HepG2 (cell line): ENCODE measurements at regions not wholly inside any gene's neighbourhood (a gene's known extent, or its start where the extent isn't known, plus 50 kb on each side); places are given as distances from the start of the nearest gene placed in this dataset.
A peak's percentile ranks its signal among the peaks of the same experiment; 100 is the strongest.

Experiments
- ATF1 ChIP-seq: IDR thresholded peaks from 2 replicates; pipeline ENCODE4 v1.6.1; 2016; ENCODE audit warnings: mild to moderate bottlenecking, control low read depth
- DBP ChIP-seq: sonication (generic); formaldehyde crosslinking; IDR thresholded peaks from 2 replicates; pipeline ENCODE4 v1.4.0; 2020; ENCODE audit warnings: missing genetic modification reagents; ENCODE audit errors: not compliant biosample characterization
- FOSL2 ChIP-seq: sonication (generic); formaldehyde crosslinking; IDR thresholded peaks from 2 replicates; pipeline ENCODE4 v1.4.0; 2020; ENCODE audit warnings: missing genetic modification reagents
- GPBP1L1 ChIP-seq: sonication (generic); formaldehyde crosslinking; IDR thresholded peaks from 2 replicates; pipeline ENCODE4 v1.5.0; 2020; ENCODE audit warnings: mild to moderate bottlenecking, missing genetic modification reagents
- GTF2F1 ChIP-seq: fragments of 150-350 bp; IDR thresholded peaks from 2 replicates; pipeline ENCODE4 v1.6.1; 2014; ENCODE audit warnings: low read length
- HMGXB3 ChIP-seq: sonication (generic); formaldehyde crosslinking; IDR thresholded peaks from 2 replicates; pipeline ENCODE4 v1.4.0; 2020; ENCODE audit warnings: missing genetic modification reagents, borderline replicate concordance
- IRF9 ChIP-seq: sonication (generic); formaldehyde crosslinking; IDR thresholded peaks from 2 replicates; pipeline ENCODE4 v1.8.0; 2022; ENCODE audit warnings: missing genetic modification reagents, mild to moderate bottlenecking, borderline replicate concordance
- MEIS1 ChIP-seq: sonication (generic); formaldehyde crosslinking; IDR thresholded peaks from 2 replicates; pipeline ENCODE4 v1.9.0; 2021; ENCODE audit warnings: mild to moderate bottlenecking, missing genetic modification reagents, moderate library complexity, borderline replicate concordance
- MTF2 ChIP-seq: sonication (generic); formaldehyde crosslinking; IDR thresholded peaks from 2 replicates; pipeline ENCODE4 v1.5.0; 2020; ENCODE audit warnings: missing genetic modification reagents, borderline replicate concordance
- NFE2L2 ChIP-seq: fragments of 150-350 bp; IDR thresholded peaks from 2 replicates; pipeline ENCODE4 v1.6.1; 2014; ENCODE audit warnings: low read length
- NFYC ChIP-seq: IDR thresholded peaks from 2 replicates; pipeline ENCODE4 v1.6.1; 2016; ENCODE audit warnings: missing genetic modification reagents, missing compliant biosample characterization
- RFXANK ChIP-seq: IDR thresholded peaks from 2 replicates; pipeline ENCODE4 v1.6.1; 2016
- YY1 ChIP-seq: IDR thresholded peaks from 2 replicates; pipeline ENCODE4 v1.6.1; 2011; ENCODE audit warnings: low read length, low read depth, moderate library complexity, mild to moderate bottlenecking; ENCODE audit not compliant: insufficient read depth, insufficient replicate concordance
- ZBTB42 ChIP-seq: sonication (generic); formaldehyde crosslinking; IDR thresholded peaks from 2 replicates; pipeline ENCODE4 v1.5.0; 2020; ENCODE audit warnings: mild to moderate bottlenecking, missing genetic modification reagents
- ZBTB49 ChIP-seq: sonication (generic); formaldehyde crosslinking; IDR thresholded peaks from 2 replicates; pipeline ENCODE4 v1.4.0; 2020; ENCODE audit warnings: missing genetic modification reagents, borderline replicate concordance
- ZNF17 ChIP-seq: sonication (generic); formaldehyde crosslinking; IDR thresholded peaks from 2 replicates; pipeline ENCODE4 v1.5.0; 2020; ENCODE audit warnings: mild to moderate bottlenecking, missing genetic modification reagents
- ZNF484 ChIP-seq: sonication (generic); formaldehyde crosslinking; IDR thresholded peaks from 2 replicates; pipeline ENCODE4 v1.5.1; 2020; ENCODE audit warnings: mild to moderate bottlenecking, low read depth, missing genetic modification reagents, borderline replicate concordance
- ZNF792 ChIP-seq: IDR thresholded peaks from 2 replicates; pipeline ENCODE4 v1.6.1; 2016
- ZSCAN12 ChIP-seq: sonication (generic); formaldehyde crosslinking; IDR thresholded peaks from 2 replicates; pipeline ENCODE4 v1.9.0; 2021; ENCODE audit warnings: mild to moderate bottlenecking, missing genetic modification reagents

- TF ChIP-seq ZNF17 (CRISPR knock-in tag) (no peak), DBP (CRISPR knock-in tag) (no peak), GTF2F1 (0 out of 2 replicates have a peak, but pooled peaks have one; percentile 68), ZSCAN12 (no peak), ZNF484 (CRISPR knock-in tag) (no peak), NFYC (peak; percentile 21; the same call in 1 of the 2 replicates), FOSL2 (CRISPR knock-in tag) (peak; percentile 98), GPBP1L1 (CRISPR knock-in tag) (no peak), RFXANK (CRISPR knock-in tag) (no peak), IRF9 (CRISPR knock-in tag) (peak; percentile 21; the same call in 1 of the 2 replicates), ATF1 (CRISPR knock-in tag) (no peak), ZBTB42 (no peak), ZBTB49 (CRISPR knock-in tag) (0 out of 2 replicates have a peak, but pooled peaks have one; percentile 16), YY1 (peak; percentile 78), HMGXB3 (CRISPR knock-in tag) (peak; percentile 74; the same call in 1 of the 2 replicates), MEIS1 (CRISPR knock-in tag) (peak; percentile 66; the same call in 1 of the 2 replicates), MTF2 (CRISPR knock-in tag) (no peak; the same call in 1 of the 2 replicates), NFE2L2 (no peak), ZNF792 (CRISPR knock-in tag) (0 out of 2 replicates have a peak, but pooled peaks have one; percentile 43)
Observed at GRCh38 chr17:72422505-72423285, 301.9 kb downstream of the SOX9 start (continued).
